SH-SY5Y (cell line): ENCODE measurements at regions not wholly inside any gene's neighbourhood (a gene's known extent, or its start where the extent isn't known, plus 50 kb on each side); places are given as distances from the start of the nearest gene placed in this dataset.

Experiments
- GATA2 ChIP-seq: IDR thresholded peaks from 2 replicates; pipeline ENCODE4 v1.6.1; 2011; ENCODE audit warnings: mild to moderate bottlenecking, low read depth, low read length
- GATA3 ChIP-seq: IDR thresholded peaks from 2 replicates; pipeline ENCODE4 v1.6.1; 2011; ENCODE audit warnings: low read depth, mild to moderate bottlenecking, low read length, moderate library complexity

- TF ChIP-seq GATA2, result no peak
- no peak for TF ChIP-seq GATA3
Observed at GRCh38 chr2:7480431-7480830, 563.2 kb downstream of the RNF144A start.
